ENCODE measurements at regions not wholly inside any gene's neighbourhood (a gene's known extent, or its start where the extent isn't known, plus 50 kb on each side); places are given as distances from the start of the nearest gene placed in this dataset.

GRCh38 chr4:170398218-170398617, 308.5 kb upstream of the AADAT start (continued):
- TF ChIP-seq ETS1 (IDR thresholded peaks at IDR 0.05) (no peak), ZNF114 (CRISPR knock-in tag; IDR thresholded peaks at IDR 0.05) (no peak)

GRCh38 chr4:170395773-170396172, 306.0 kb upstream of the AADAT start:
- Mint-ChIP-seq H3K4me1 (no peaks in the 10 kb centered on the region), H3K27me3 (ENCODE audit: insufficient read depth, low read depth, poor library complexity) (peaks cover 1% of the 10 kb centered on the region), H3K27ac (no peak overlapping the region), H3K4me3 (no peak overlapping the region), H3K36me3 (ENCODE audit: low read depth) (no peaks in the 10 kb centered on the region), H3K9me3 (no peaks in the 10 kb centered on the region)
- DNase-seq (ENCODE audit: low spot score): no peak
- H3K79me2 ChIP-seq (replicated peaks; ENCODE audit: insufficient read depth): no peaks in the 10 kb centered on the region
- H3K27me3 ChIP-seq (ENCODE audit: insufficient read depth): no peaks in the 10 kb centered on the region
- ATAC-seq: no peak
- no peaks in the 10 kb centered on the region for H3K4me1 ChIP-seq (ENCODE audit: insufficient read depth)
- H3K4me2 ChIP-seq: no peak overlapping the region
- no peak overlapping the region for H3K27ac ChIP-seq (ENCODE audit: low read depth)
- no peaks in the 10 kb centered on the region for H3K36me3 ChIP-seq (ENCODE audit: insufficient read depth)
- no peaks in the 10 kb centered on the region for H4K20me1 ChIP-seq (replicated peaks; ENCODE audit: insufficient read depth)
- H2AFZ ChIP-seq: no peak overlapping the region
- H3K4me3 ChIP-seq: no peak overlapping the region
- H3K9me2 ChIP-seq (ENCODE audit: insufficient read depth): no peaks in the 10 kb centered on the region
- no peaks in the 10 kb centered on the region for H3F3A ChIP-seq (replicated peaks; ENCODE audit: low read depth)
- TF ChIP-seq ZNF462 (CRISPR knock-in tag; IDR thresholded peaks at IDR 0.05) (no peak), REST (IDR thresholded peaks at IDR 0.05; ENCODE audit: unreplicated experiment) (no peak), CREB1 (CRISPR knock-in tag; IDR thresholded peaks at IDR 0.05; ENCODE audit: low read depth) (no peak), STAT1 (IDR thresholded peaks at IDR 0.05; ENCODE audit: unreplicated experiment) (no peak), ZNF114 (CRISPR knock-in tag; IDR thresholded peaks at IDR 0.05) (no peak), EZH2phosphoT487 (IDR thresholded peaks at IDR 0.05; ENCODE audit: unreplicated experiment) (no peak), EZH2 (IDR thresholded peaks at IDR 0.05; ENCODE audit: low read depth, unreplicated experiment) (no peak), ZNF331 (CRISPR knock-in tag; IDR thresholded peaks at IDR 0.05; ENCODE audit: low read depth) (no peak), ETS1 (IDR thresholded peaks at IDR 0.05) (no peak), JUNB (IDR thresholded peaks at IDR 0.05; ENCODE audit: unreplicated experiment) (no peak), NANOG (IDR thresholded peaks at IDR 0.05; ENCODE audit: borderline replicate concordance) (no peak), POLR2AphosphoS5 (IDR thresholded peaks at IDR 0.05; ENCODE audit: low read depth) (no peak)

Data from GM23338 (cell line).